ENCODE measurements at regions not wholly inside any gene's neighbourhood (a gene's known extent, or its start where the extent isn't known, plus 50 kb on each side); places are given as distances from the start of the nearest gene placed in this dataset.

DNA sequence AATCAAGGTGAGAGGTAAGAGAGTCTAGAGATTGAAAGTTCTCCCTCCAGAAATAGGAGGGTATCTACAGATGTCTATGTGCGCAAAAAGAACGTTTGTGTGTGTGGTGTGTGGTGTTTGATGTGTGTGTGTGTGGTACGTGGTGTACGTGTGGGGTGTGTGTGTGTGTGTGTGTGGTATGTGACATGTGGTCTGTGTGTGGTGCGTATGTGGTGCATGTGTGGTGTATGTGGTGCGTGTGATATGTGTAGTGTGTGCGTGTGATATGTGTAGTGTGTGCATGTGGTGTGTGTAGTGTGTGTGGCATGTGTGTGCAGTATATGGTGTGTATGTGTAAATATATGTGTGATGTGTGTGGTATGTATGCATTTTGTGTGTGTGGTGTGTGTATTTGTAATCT, 73.0 kb upstream of the LRRC4C start:
- TF ChIP-seq POLR2A (IDR thresholded peaks at IDR 0.05; ENCODE audit: low read depth, low read length): no peak
- TF ChIP-seq PAX5 (IDR thresholded peaks at IDR 0.05; ENCODE audit: insufficient read depth, low read length, severe bottlenecking): no peak

All from GM12891 (cell line).